B cell (primary cell): ENCODE measurements at regions not wholly inside any gene's neighbourhood (a gene's known extent, or its start where the extent isn't known, plus 50 kb on each side); places are given as distances from the start of the nearest gene placed in this dataset.

ENCODE experiments used
- EZH2 ChIP-seq: IDR thresholded peaks from 2 replicates; pipeline ENCODE4 v1.6.1; 2012; ENCODE audit warnings: borderline replicate concordance, low read depth, mild to moderate bottlenecking, moderate library complexity, low read length; ENCODE audit not compliant: insufficient read depth, poor library complexity, severe bottlenecking
- TF ChIP-seq, protein P1 (sequence below): fragments of 200-600 bp; IDR thresholded peaks from one replicate; pipeline ENCODE4 v1.8.0; 2022; ENCODE audit warnings: antibody characterized with exemption, mild to moderate bottlenecking

DNA sequence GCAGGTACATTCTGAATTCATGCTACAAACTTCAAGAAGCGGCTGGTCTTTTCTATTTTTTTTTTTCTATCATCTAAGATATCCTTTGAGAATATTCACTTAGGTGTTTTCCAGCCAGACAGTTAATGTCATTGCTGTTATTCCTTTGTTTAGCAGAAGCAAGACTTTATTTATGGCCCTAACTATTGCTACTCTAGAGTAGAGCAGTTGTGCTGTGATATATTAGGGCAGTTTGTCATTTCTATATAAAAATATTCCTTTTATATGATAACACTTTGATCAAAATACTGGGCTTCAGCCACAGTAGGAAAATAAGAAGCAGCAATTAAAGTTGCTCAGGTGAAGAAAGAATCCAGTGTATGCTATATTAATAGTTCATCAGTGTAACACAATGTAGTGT is 959.3 kb downstream of the NCAM2 start:
- TF ChIP-seq EZH2 = no peak
- TF ChIP-seq, protein P1, sequence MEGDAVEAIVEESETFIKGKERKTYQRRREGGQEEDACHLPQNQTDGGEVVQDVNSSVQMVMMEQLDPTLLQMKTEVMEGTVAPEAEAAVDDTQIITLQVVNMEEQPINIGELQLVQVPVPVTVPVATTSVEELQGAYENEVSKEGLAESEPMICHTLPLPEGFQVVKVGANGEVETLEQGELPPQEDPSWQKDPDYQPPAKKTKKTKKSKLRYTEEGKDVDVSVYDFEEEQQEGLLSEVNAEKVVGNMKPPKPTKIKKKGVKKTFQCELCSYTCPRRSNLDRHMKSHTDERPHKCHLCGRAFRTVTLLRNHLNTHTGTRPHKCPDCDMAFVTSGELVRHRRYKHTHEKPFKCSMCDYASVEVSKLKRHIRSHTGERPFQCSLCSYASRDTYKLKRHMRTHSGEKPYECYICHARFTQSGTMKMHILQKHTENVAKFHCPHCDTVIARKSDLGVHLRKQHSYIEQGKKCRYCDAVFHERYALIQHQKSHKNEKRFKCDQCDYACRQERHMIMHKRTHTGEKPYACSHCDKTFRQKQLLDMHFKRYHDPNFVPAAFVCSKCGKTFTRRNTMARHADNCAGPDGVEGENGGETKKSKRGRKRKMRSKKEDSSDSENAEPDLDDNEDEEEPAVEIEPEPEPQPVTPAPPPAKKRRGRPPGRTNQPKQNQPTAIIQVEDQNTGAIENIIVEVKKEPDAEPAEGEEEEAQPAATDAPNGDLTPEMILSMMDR = no peak
